HG03159 (cell line): ENCODE measurements at regions not wholly inside any gene's neighbourhood (a gene's known extent, or its start where the extent isn't known, plus 50 kb on each side); places are given as distances from the start of the nearest gene placed in this dataset.
"Not testable (repeated sequence)": the region's sequence is repeated elsewhere in the genome, so short reads cannot be mapped to it uniquely, and the experiment has no call there.

Experiments
- ATAC-seq: cut with Tn5 transposase; IDR thresholded peaks from one replicate; pipeline ENCODE4 v1.9.1; 2021; ENCODE audit warnings: mild to moderate bottlenecking, moderate library complexity; ENCODE audit not compliant: unreplicated experiment

GRCh38 chr11:97722721-97723120 is 1298.0 kb upstream of the CNTN5 start:
- ATAC-seq, result no peak

- ATAC-seq, result no peak
Measured at GRCh38 chr11:97729546-97730272, 1291.0 kb upstream of the CNTN5 start.

- ATAC-seq, result no peak
Measured at GRCh38 chr11:97732011-97732632, 1288.6 kb upstream of the CNTN5 start.

- ATAC-seq, result no peak
Measured at GRCh38 chr11:97738751-97739150, 1282.0 kb upstream of the CNTN5 start.

GRCh38 chr11:97739932-97740800 is 1280.6 kb upstream of the CNTN5 start:
- ATAC-seq, result no peak

GRCh38 chr11:97740801-97741151 is 1280.0 kb upstream of the CNTN5 start:
- ATAC-seq, result no peak

- ATAC-seq, result no peak
Measured at GRCh38 chr11:97742717-97743116, 1278.0 kb upstream of the CNTN5 start.

GRCh38 chr11:97743205-97743742 is 1277.5 kb upstream of the CNTN5 start:
- no peak for ATAC-seq

GRCh38 chr11:97745515-97746050 is 1275.2 kb upstream of the CNTN5 start:
- no peak for ATAC-seq

- no peak for ATAC-seq
Measured at GRCh38 chr11:97746818-97747217, 1273.9 kb upstream of the CNTN5 start.

- no peak for ATAC-seq
Measured at GRCh38 chr11:97751405-97751804, 1269.3 kb upstream of the CNTN5 start.

GRCh38 chr11:97751952-97752351 is 1268.8 kb upstream of the CNTN5 start:
- ATAC-seq, result no peak

- no peak for ATAC-seq
Measured at GRCh38 chr11:97754976-97755375, 1265.8 kb upstream of the CNTN5 start.

GRCh38 chr11:97756571-97757335 is 1264.0 kb upstream of the CNTN5 start:
- ATAC-seq, result no peak

GRCh38 chr11:97761175-97761574 is 1259.6 kb upstream of the CNTN5 start:
- no peak for ATAC-seq

GRCh38 chr11:97764193-97764592 is 1256.6 kb upstream of the CNTN5 start:
- ATAC-seq, result no peak

GRCh38 chr11:97764605-97765004 is 1256.1 kb upstream of the CNTN5 start:
- no peak for ATAC-seq

GRCh38 chr11:97770570-97770969 is 1250.2 kb upstream of the CNTN5 start:
- no peak for ATAC-seq

GRCh38 chr11:97772705-97773104 is 1248.0 kb upstream of the CNTN5 start:
- no peak for ATAC-seq

- ATAC-seq, result not testable (repeated sequence)
Measured at GRCh38 chr11:97784388-97784787, 1236.4 kb upstream of the CNTN5 start.
